GM12891 (cell line): ENCODE measurements at regions not wholly inside any gene's neighbourhood (a gene's known extent, or its start where the extent isn't known, plus 50 kb on each side); places are given as distances from the start of the nearest gene placed in this dataset.
"Not testable (repeated sequence)": the region's sequence is repeated elsewhere in the genome, so short reads cannot be mapped to it uniquely, and the experiment has no call there.

Source experiments
- POLR2A ChIP-seq: IDR thresholded peaks from 2 replicates; pipeline ENCODE4 v1.6.1; 2011; ENCODE audit warnings: low read depth, low read length, control low read depth
- POLR2AphosphoS5 ChIP-seq: IDR thresholded peaks from 2 replicates; pipeline ENCODE4 v1.6.1; 2011; ENCODE audit warnings: low read depth, low read length, control low read depth
- TAF1 ChIP-seq: IDR thresholded peaks from 2 replicates; pipeline ENCODE4 v1.6.1; 2011; ENCODE audit warnings: low read depth, low read length, control low read depth

DNA sequence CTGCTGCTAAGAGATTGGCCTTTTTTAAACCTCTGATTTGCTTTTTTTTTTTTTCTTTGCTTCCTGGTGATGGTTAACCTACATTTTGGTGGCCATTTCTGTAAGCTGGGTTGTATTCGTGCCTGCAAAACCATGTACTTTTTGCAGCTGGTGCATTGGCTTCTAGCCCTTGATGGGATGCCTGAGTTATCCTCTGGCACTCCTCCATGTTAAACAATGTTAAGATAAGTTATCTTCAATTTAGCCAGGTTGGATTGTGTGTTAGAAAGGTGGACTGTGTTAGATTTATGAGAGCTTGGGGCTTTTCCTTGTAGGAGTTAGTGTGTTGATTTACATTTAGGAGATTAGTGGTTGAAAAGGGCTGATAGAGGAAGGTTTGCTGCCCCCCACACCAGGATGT is 202.4 kb downstream of the RBMY1J start:
- not testable (repeated sequence) for TF ChIP-seq POLR2AphosphoS5, POLR2A, TAF1
